NB4 (cell line): ENCODE measurements at regions not wholly inside any gene's neighbourhood (a gene's known extent, or its start where the extent isn't known, plus 50 kb on each side); places are given as distances from the start of the nearest gene placed in this dataset.

Source experiments
- DNase-seq: peaks from one replicate; pipeline ENCODE4 v3.0.0; 2010; ENCODE audit warnings: low read depth
- H3K4me3 ChIP-seq: one replicate; pipeline ENCODE4 v1.5.1; 2011; ENCODE audit warnings: mild to moderate bottlenecking, low read depth, low read length, moderate library complexity
- CTCF ChIP-seq: IDR thresholded peaks from one replicate; pipeline ENCODE4 v1.5.1; 2012; ENCODE audit warnings: low read depth, low read length
- MAX ChIP-seq: IDR thresholded peaks from 2 replicates; pipeline ENCODE4 v1.6.1; 2011; ENCODE audit warnings: low read depth, low read length
- MYC ChIP-seq: IDR thresholded peaks from 2 replicates; pipeline ENCODE4 v1.6.1; 2011; ENCODE audit warnings: low read depth, low read length
- POLR2A ChIP-seq: IDR thresholded peaks from 2 replicates; pipeline ENCODE4 v1.6.1; 2011; ENCODE audit warnings: mild to moderate bottlenecking; ENCODE audit not compliant: insufficient read length; ENCODE audit errors: extremely low read depth

- no peak overlapping the region for H3K4me3 ChIP-seq
- no peak for DNase-seq
- no peak for TF ChIP-seq CTCF
- TF ChIP-seq MYC, result no peak
- no peak for TF ChIP-seq MAX
- no peak for TF ChIP-seq POLR2A
These were observed 367.6 kb downstream of the SPATA31D1 start for GRCh38 chr9:82356131-82356530.

- H3K4me3 ChIP-seq, result no peak overlapping the region
- no peak for TF ChIP-seq MAX
- no peak for TF ChIP-seq CTCF
- TF ChIP-seq MYC, result no peak
- TF ChIP-seq POLR2A, result no peak
- no peak for DNase-seq
These were observed 368.3 kb downstream of the SPATA31D1 start for GRCh38 chr9:82356871-82357270.

GRCh38 chr9:82363198-82363597, 374.6 kb downstream of the SPATA31D1 start:
- no peak for DNase-seq

GRCh38 chr9:82363682-82364081, 375.1 kb downstream of the SPATA31D1 start:
- no peak for TF ChIP-seq MYC
- no peak for TF ChIP-seq CTCF
- TF ChIP-seq MAX, result no peak
- no peak for TF ChIP-seq POLR2A
- H3K4me3 ChIP-seq, result no peak overlapping the region
- no peak for DNase-seq

More at GRCh38 chr9:82363198-82363597, 374.6 kb downstream of the SPATA31D1 start:
- no peak overlapping the region for H3K4me3 ChIP-seq
- TF ChIP-seq POLR2A (no peak), MYC (no peak), MAX (no peak), CTCF (no peak)

- TF ChIP-seq MAX (no peak), MYC (no peak), POLR2A (no peak), CTCF (no peak)
- no peak for DNase-seq
- H3K4me3 ChIP-seq, result no peak overlapping the region
These were observed 378.4 kb downstream of the SPATA31D1 start for GRCh38 chr9:82367016-82367415.

GRCh38 chr9:82367929-82368328, 379.4 kb downstream of the SPATA31D1 start:
- no peak overlapping the region for H3K4me3 ChIP-seq
- no peak for DNase-seq
- TF ChIP-seq POLR2A (no peak), MAX (no peak), CTCF (no peak), MYC (no peak)
